Endothelial cell (in vitro differentiated cells): ENCODE measurements at regions not wholly inside any gene's neighbourhood (a gene's known extent, or its start where the extent isn't known, plus 50 kb on each side); places are given as distances from the start of the nearest gene placed in this dataset.

Source experiments
- DNase-seq: peaks from one replicate; pipeline ENCODE4 v3.0.0; 2021; ENCODE audit warnings: low spot score
- H3K27ac Mint-ChIP-seq: one replicate; pipeline ENCODE4 v1.8.0; 2021; ENCODE audit warnings: mixed read lengths, inconsistent platforms; ENCODE audit not compliant: unreplicated experiment
- H3K27me3 Mint-ChIP-seq: one replicate; pipeline ENCODE4 v1.8.0; 2021; ENCODE audit warnings: mild to moderate bottlenecking, moderate library complexity, mixed read lengths, inconsistent platforms; ENCODE audit not compliant: unreplicated experiment
- H3K36me3 Mint-ChIP-seq: one replicate; pipeline ENCODE4 v1.8.0; 2021; ENCODE audit warnings: mild to moderate bottlenecking, low read depth, mixed read lengths, inconsistent platforms; ENCODE audit not compliant: unreplicated experiment
- H3K4me1 Mint-ChIP-seq: one replicate; pipeline ENCODE4 v1.8.0; 2021; ENCODE audit warnings: mild to moderate bottlenecking, mixed read lengths, inconsistent platforms; ENCODE audit not compliant: unreplicated experiment
- H3K4me3 Mint-ChIP-seq: one replicate; pipeline ENCODE4 v1.8.0; 2021; ENCODE audit warnings: mild to moderate bottlenecking, mixed read lengths, inconsistent platforms; ENCODE audit not compliant: unreplicated experiment
- H3K9me3 Mint-ChIP-seq: one replicate; pipeline ENCODE4 v1.8.0; 2021; ENCODE audit warnings: mixed read lengths, inconsistent platforms; ENCODE audit not compliant: unreplicated experiment
- CTCF ChIP-seq: fragments of 200-600 bp; sonication (generic); IDR thresholded peaks from one replicate; pipeline ENCODE4 v1.5.0; 2021; ENCODE audit warnings: antibody characterized with exemption; ENCODE audit not compliant: unreplicated experiment

- H3K36me3 Mint-ChIP-seq = no peaks in the 10 kb centered on the region
- H3K4me3 Mint-ChIP-seq = no peak overlapping the region
- DNase-seq = no peak
- no peaks in the 10 kb centered on the region for H3K9me3 Mint-ChIP-seq
- H3K4me1 Mint-ChIP-seq = peaks cover 3% of the 10 kb centered on the region
- H3K27me3 Mint-ChIP-seq = no peaks in the 10 kb centered on the region
- no peak for TF ChIP-seq CTCF
- no peak overlapping the region for H3K27ac Mint-ChIP-seq
Measured at GRCh38 chr2:121110924-121111323, 174.1 kb downstream of the TFCP2L1 start.

- Mint-ChIP-seq H3K27ac (no peak overlapping the region), H3K36me3 (no peaks in the 10 kb centered on the region), H3K4me3 (no peak overlapping the region), H3K27me3 (peaks cover 4% of the 10 kb centered on the region), H3K9me3 (no peaks in the 10 kb centered on the region), H3K4me1 (no peaks in the 10 kb centered on the region)
- no peak for TF ChIP-seq CTCF
- DNase-seq = no peak
Measured at GRCh38 chr2:121118951-121119350, 166.1 kb downstream of the TFCP2L1 start.

- H3K36me3 Mint-ChIP-seq = no peaks in the 10 kb centered on the region
- no peaks in the 10 kb centered on the region for H3K9me3 Mint-ChIP-seq
- H3K4me3 Mint-ChIP-seq = no peak overlapping the region
- no peaks in the 10 kb centered on the region for H3K4me1 Mint-ChIP-seq
- peaks cover 4% of the 10 kb centered on the region for H3K27me3 Mint-ChIP-seq
- no peak overlapping the region for H3K27ac Mint-ChIP-seq
- no peak for DNase-seq
- TF ChIP-seq CTCF = no peak
Measured at GRCh38 chr2:121120411-121120810, 164.6 kb downstream of the TFCP2L1 start.

- peaks cover 5% of the 10 kb centered on the region for H3K27me3 Mint-ChIP-seq
- no peak for DNase-seq
- H3K36me3 Mint-ChIP-seq = no peaks in the 10 kb centered on the region
- no peak overlapping the region for H3K4me3 Mint-ChIP-seq
- no peaks in the 10 kb centered on the region for H3K9me3 Mint-ChIP-seq
- no peak for TF ChIP-seq CTCF
- H3K27ac Mint-ChIP-seq = no peak overlapping the region
- H3K4me1 Mint-ChIP-seq = no peaks in the 10 kb centered on the region
Measured at GRCh38 chr2:121120991-121121390, 164.0 kb downstream of the TFCP2L1 start.

GRCh38 chr2:121121661-121122060, 163.3 kb downstream of the TFCP2L1 start:
- DNase-seq = no peak
- Mint-ChIP-seq H3K9me3 (no peaks in the 10 kb centered on the region), H3K4me1 (no peaks in the 10 kb centered on the region), H3K27me3 (peaks cover 5% of the 10 kb centered on the region), H3K36me3 (no peaks in the 10 kb centered on the region), H3K27ac (no peak overlapping the region), H3K4me3 (no peak overlapping the region)
- no peak for TF ChIP-seq CTCF
